ENCODE measurements at regions not wholly inside any gene's neighbourhood (a gene's known extent, or its start where the extent isn't known, plus 50 kb on each side); places are given as distances from the start of the nearest gene placed in this dataset.

DNA sequence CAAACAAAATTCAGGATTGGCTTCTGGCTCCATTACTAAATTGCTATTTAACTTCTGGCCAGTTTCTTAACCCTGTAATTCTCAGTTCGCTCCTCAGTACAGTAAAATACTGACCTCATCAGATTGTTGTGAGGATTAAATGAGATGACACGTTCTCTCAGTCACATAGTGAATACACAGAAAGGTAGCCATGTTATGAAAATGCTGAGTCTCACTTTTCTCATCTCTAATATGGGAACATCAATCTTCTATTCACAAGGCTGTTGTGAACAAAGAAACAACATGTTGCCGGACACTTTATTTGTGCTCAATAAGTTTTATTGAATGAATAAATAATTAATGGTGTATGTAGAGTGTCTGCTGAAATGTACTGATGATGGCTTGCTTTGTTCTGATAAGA is 924.5 kb upstream of the GOT2 start:
- Histone ChIP-seq H3K27ac (no peak overlapping the region), H3K4me1 (no peaks in the 10 kb centered on the region), H3K27me3 (no peaks in the 10 kb centered on the region), H3K4me3 (no peak overlapping the region), H3K36me3 (no peaks in the 10 kb centered on the region), H3K9me3 (no peaks in the 10 kb centered on the region)
- no peak for TF ChIP-seq POLR2A (IDR thresholded peaks at IDR 0.05)
- TF ChIP-seq, protein P1, sequence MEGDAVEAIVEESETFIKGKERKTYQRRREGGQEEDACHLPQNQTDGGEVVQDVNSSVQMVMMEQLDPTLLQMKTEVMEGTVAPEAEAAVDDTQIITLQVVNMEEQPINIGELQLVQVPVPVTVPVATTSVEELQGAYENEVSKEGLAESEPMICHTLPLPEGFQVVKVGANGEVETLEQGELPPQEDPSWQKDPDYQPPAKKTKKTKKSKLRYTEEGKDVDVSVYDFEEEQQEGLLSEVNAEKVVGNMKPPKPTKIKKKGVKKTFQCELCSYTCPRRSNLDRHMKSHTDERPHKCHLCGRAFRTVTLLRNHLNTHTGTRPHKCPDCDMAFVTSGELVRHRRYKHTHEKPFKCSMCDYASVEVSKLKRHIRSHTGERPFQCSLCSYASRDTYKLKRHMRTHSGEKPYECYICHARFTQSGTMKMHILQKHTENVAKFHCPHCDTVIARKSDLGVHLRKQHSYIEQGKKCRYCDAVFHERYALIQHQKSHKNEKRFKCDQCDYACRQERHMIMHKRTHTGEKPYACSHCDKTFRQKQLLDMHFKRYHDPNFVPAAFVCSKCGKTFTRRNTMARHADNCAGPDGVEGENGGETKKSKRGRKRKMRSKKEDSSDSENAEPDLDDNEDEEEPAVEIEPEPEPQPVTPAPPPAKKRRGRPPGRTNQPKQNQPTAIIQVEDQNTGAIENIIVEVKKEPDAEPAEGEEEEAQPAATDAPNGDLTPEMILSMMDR (IDR thresholded peaks at IDR 0.05) = no peak
- no peak for DNase-seq
- intact Hi-C loops (cut with DNase I; ENCODE audit: low total_unique reads) = no loop called here

DNA sequence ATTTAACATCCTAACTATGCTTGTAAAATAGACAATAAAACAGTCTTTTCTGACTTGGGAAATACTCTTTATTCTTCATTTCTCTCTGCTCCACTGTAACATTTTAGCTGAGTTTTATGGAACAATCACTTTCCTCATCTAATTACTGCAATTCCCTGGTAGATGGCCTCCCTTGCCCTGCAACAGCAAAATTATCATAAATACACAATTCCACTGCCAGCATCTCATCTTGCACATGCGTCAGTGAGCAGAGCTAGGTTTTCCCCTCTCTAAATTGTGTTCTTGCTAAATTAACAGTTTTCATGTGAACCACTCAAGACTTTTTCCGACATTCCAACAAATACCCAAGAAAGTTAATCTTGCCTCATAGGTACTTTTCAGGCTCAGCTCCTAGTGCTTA is 920.9 kb upstream of the GOT2 start:
- Histone ChIP-seq H3K27ac (no peak overlapping the region), H3K27me3 (no peaks in the 10 kb centered on the region), H3K9me3 (no peaks in the 10 kb centered on the region), H3K36me3 (no peaks in the 10 kb centered on the region), H3K4me3 (no peak overlapping the region), H3K4me1 (no peaks in the 10 kb centered on the region)
- TF ChIP-seq POLR2A (IDR thresholded peaks at IDR 0.05) = no peak
- TF ChIP-seq, protein P1 (IDR thresholded peaks at IDR 0.05) = no peak
- intact Hi-C loops (cut with DNase I; ENCODE audit: low total_unique reads) = no loop called here
- DNase-seq = no peak

DNA sequence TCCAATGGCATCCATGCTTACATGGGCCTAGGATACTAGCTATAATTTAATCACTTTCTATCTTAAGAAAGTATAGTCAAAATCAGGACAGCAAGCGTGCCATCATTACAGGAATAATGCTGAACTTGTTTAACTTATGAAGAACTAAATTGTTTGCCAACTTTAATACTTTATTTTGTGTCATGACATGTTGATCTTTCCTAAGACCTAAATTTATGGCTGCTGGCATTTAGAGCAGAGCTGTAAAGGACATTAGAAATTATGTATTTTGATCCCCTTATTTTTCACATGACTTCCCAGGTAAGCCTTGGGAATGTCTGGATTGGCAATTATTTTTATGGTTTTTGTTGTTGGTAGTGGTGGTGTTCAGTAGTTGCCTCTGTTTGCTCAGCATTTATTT is 920.3 kb upstream of the GOT2 start:
- Histone ChIP-seq H3K27me3 (no peaks in the 10 kb centered on the region), H3K27ac (no peak overlapping the region), H3K36me3 (no peaks in the 10 kb centered on the region), H3K4me3 (no peak overlapping the region), H3K9me3 (no peaks in the 10 kb centered on the region), H3K4me1 (no peaks in the 10 kb centered on the region)
- intact Hi-C loops (cut with DNase I; ENCODE audit: low total_unique reads) = no loop called here
- DNase-seq = no peak
- no peak for TF ChIP-seq POLR2A (IDR thresholded peaks at IDR 0.05)
- TF ChIP-seq, protein P1 (IDR thresholded peaks at IDR 0.05) = no peak

DNA sequence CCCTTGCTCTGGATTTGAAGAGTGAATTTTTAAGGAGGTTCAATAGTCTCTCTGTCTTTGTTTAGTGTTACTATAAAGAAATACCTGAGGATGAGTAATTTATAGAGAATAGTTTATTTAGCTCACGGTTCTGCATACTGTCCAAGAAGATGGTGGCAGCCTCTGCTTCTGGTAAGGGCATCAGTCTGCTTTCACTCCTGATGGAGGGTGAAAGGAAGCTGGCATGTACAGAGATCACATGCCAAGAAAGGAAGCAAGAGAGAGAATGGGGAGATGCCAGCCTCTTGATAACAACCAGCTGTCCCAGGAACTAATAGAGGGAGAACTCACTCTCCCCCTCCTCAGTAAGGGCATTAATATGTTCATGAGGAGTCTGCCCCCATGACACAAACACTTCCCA is 917.5 kb upstream of the GOT2 start:
- Histone ChIP-seq H3K9me3 (no peaks in the 10 kb centered on the region), H3K27ac (no peak overlapping the region), H3K36me3 (no peaks in the 10 kb centered on the region), H3K4me3 (no peak overlapping the region), H3K27me3 (no peaks in the 10 kb centered on the region), H3K4me1 (no peaks in the 10 kb centered on the region)
- DNase-seq = no peak
- TF ChIP-seq POLR2A (IDR thresholded peaks at IDR 0.05) = no peak
- TF ChIP-seq, protein P1 (IDR thresholded peaks at IDR 0.05) = no peak
- intact Hi-C loops (cut with DNase I; ENCODE audit: low total_unique reads) = no loop called here

DNA sequence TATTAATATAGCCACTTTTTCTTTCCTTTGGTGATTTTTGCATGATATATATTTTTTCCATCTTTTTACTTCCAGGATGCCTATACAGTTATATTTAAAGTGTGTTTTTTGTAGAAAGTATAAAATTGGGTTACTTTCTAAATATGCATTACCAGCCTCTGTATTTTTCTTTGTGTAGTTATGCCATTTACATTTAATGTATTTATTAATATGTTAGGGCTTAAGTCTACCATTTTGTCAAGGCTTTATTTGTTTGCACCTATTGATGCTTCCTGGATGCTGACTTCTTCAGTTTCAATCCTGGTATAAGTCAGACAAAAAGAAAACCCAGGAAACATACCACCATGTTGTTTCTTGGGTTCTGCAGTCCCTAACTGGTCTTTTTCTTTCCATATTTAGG is 911.1 kb upstream of the GOT2 start:
- H3K27me3 ChIP-seq = no peaks in the 10 kb centered on the region
- intact Hi-C loops (cut with DNase I; ENCODE audit: low total_unique reads) = no loop called here
- no peak for TF ChIP-seq POLR2A (IDR thresholded peaks at IDR 0.05)
- TF ChIP-seq, protein P1 (IDR thresholded peaks at IDR 0.05) = no peak
- H3K4me1 ChIP-seq = no peaks in the 10 kb centered on the region
- no peak overlapping the region for H3K4me3 ChIP-seq
- peaks cover 0 to 4% of the 10 kb centered on the region in 2 donors for H3K9me3 ChIP-seq
- H3K36me3 ChIP-seq = no peaks in the 10 kb centered on the region
- DNase-seq = no peak
- no peak overlapping the region for H3K27ac ChIP-seq

Measured in uterus (tissue), 3 donors.